Neutrophil (primary cell): ENCODE measurements at regions not wholly inside any gene's neighbourhood (a gene's known extent, or its start where the extent isn't known, plus 50 kb on each side); places are given as distances from the start of the nearest gene placed in this dataset.

ENCODE experiments used
- H3K27ac ChIP-seq: fragments of 200-600 bp; sonication (generic); 2 replicates; pipeline ENCODE4 v1.5.1; 2016; ENCODE audit warnings: mild to moderate bottlenecking, moderate library complexity
- H3K27me3 ChIP-seq: fragments of 200-600 bp; sonication (generic); 2 replicates; pipeline ENCODE4 v1.6.0; 2016; ENCODE audit warnings: mild to moderate bottlenecking
- H3K36me3 ChIP-seq: fragments of 200-600 bp; sonication (generic); 2 replicates; pipeline ENCODE4 v1.5.1; 2017
- H3K4me1 ChIP-seq, 2 experiments: fragments of 200-600 bp in 1 of 2; sonication (generic) in 1 of 2; 1 replicate in 1 of 2; 2 replicates in 1 of 2; pipeline versions ENCODE4 v1.5.1 to v1.6.1; 2013 to 2016; ENCODE audit warnings: low read depth in 1 of 2, low read length in 1 of 2, mild to moderate bottlenecking in 1 of 2, moderate library complexity in 1 of 2; ENCODE audit not compliant: control insufficient read depth in 1 of 2, insufficient read depth in 1 of 2
- H3K4me3 ChIP-seq, 2 experiments: fragments of 200-600 bp in 1 of 2; sonication (generic) in 1 of 2; 1 replicate in 1 of 2; 2 replicates in 1 of 2; pipeline ENCODE4 v1.5.1; 2013 to 2016; ENCODE audit warnings: low read depth in 1 of 2, low read length in 1 of 2, mild to moderate bottlenecking in 1 of 2, moderate library complexity in 1 of 2
- H3K9me3 ChIP-seq: fragments of 200-600 bp; sonication (generic); 2 replicates; pipeline ENCODE4 v1.5.1; 2016
- CTCF ChIP-seq: fragments of 200-600 bp; sonication (generic); IDR thresholded peaks from 2 replicates; pipeline ENCODE4 v1.5.1; 2016; ENCODE audit warnings: antibody characterized with exemption

GRCh38 chr15:94638183-94638582, 406.8 kb downstream of the MCTP2 start:
- Histone ChIP-seq H3K9me3 (no peaks in the 10 kb centered on the region), H3K4me3 (no peak overlapping the region), H3K4me1 (no peaks in the 10 kb centered on the region), H3K27ac (no peak overlapping the region), H3K36me3 (no peaks in the 10 kb centered on the region), H3K27me3 (peaks cover 18% of the 10 kb centered on the region)
- TF ChIP-seq CTCF: no peak

GRCh38 chr15:94639701-94640100, 408.3 kb downstream of the MCTP2 start:
- H3K9me3 ChIP-seq: no peaks in the 10 kb centered on the region
- TF ChIP-seq CTCF: no peak
- no peak overlapping the region for H3K27ac ChIP-seq
- no peak overlapping the region for H3K4me3 ChIP-seq
- peaks cover 8% of the 10 kb centered on the region for H3K27me3 ChIP-seq
- no peaks in the 10 kb centered on the region for H3K4me1 ChIP-seq
- H3K36me3 ChIP-seq: no peaks in the 10 kb centered on the region

- H3K27me3 ChIP-seq: peaks cover 4% of the 10 kb centered on the region
- H3K4me3 ChIP-seq: no peak overlapping the region
- H3K4me1 ChIP-seq: no peaks in the 10 kb centered on the region
- no peak overlapping the region for H3K27ac ChIP-seq
- H3K36me3 ChIP-seq: no peaks in the 10 kb centered on the region
- H3K9me3 ChIP-seq: no peaks in the 10 kb centered on the region
- TF ChIP-seq CTCF: no peak
Measured at GRCh38 chr15:94644433-94644832, 413.1 kb downstream of the MCTP2 start.

GRCh38 chr15:94653071-94653470, 421.7 kb downstream of the MCTP2 start:
- no peak for TF ChIP-seq CTCF
- H3K9me3 ChIP-seq: no peaks in the 10 kb centered on the region
- H3K27ac ChIP-seq: no peak overlapping the region
- no peaks in the 10 kb centered on the region for H3K36me3 ChIP-seq
- no peaks in the 10 kb centered on the region for H3K4me1 ChIP-seq
- no peak overlapping the region for H3K4me3 ChIP-seq
- H3K27me3 ChIP-seq: peaks cover 18% of the 10 kb centered on the region

GRCh38 chr15:94655249-94655880, 424.0 kb downstream of the MCTP2 start:
- no peak for TF ChIP-seq CTCF
- Histone ChIP-seq H3K36me3 (no peaks in the 10 kb centered on the region), H3K27ac (no peak overlapping the region), H3K4me1 (no peaks in the 10 kb centered on the region), H3K27me3 (peaks cover 18% of the 10 kb centered on the region), H3K9me3 (no peaks in the 10 kb centered on the region), H3K4me3 (no peak overlapping the region)
